GM23338 (cell line): ENCODE measurements at regions not wholly inside any gene's neighbourhood (a gene's known extent, or its start where the extent isn't known, plus 50 kb on each side); places are given as distances from the start of the nearest gene placed in this dataset.

Experiments used
- ATAC-seq: fragments of 200-7000 bp; cut with Tn5 transposase; 3 replicates; pipeline ENCODE4 v1.9.1; 2020
- DNase-seq: peaks from one replicate; pipeline ENCODE4 v3.0.0-alpha.2; 2015; ENCODE audit warnings: low spot score
- H2AFZ ChIP-seq: fragments of 200-600 bp; sonication (generic); 2 replicates; pipeline ENCODE4 v1.8.0; 2016; ENCODE audit warnings: antibody characterized with exemption, mild to moderate bottlenecking, moderate library complexity
- H3F3A ChIP-seq: fragments of 200-600 bp; sonication (generic); replicated peaks from 2 replicates; pipeline ENCODE4 v1.8.0; 2017; ENCODE audit warnings: antibody characterized with exemption, mixed run types, low read depth
- H3K27ac ChIP-seq: fragments of 200-600 bp; sonication (generic); 2 replicates; pipeline ENCODE4 v1.6.1; 2016; ENCODE audit warnings: low read depth
- H3K27me3 ChIP-seq: fragments of 200-600 bp; sonication (generic); 2 replicates; pipeline ENCODE4 v1.8.0; 2016; ENCODE audit warnings: mild to moderate bottlenecking, mixed run types, moderate library complexity; ENCODE audit not compliant: insufficient read depth
- H3K36me3 ChIP-seq: fragments of 200-600 bp; sonication (generic); 2 replicates; pipeline ENCODE4 v1.8.0; 2016; ENCODE audit warnings: mild to moderate bottlenecking; ENCODE audit not compliant: insufficient read depth
- H3K4me1 ChIP-seq: fragments of 200-600 bp; sonication (generic); 2 replicates; pipeline ENCODE4 v1.8.0; 2016; ENCODE audit warnings: mild to moderate bottlenecking, moderate library complexity; ENCODE audit not compliant: insufficient read depth
- H3K4me2 ChIP-seq: fragments of 200-600 bp; sonication (generic); 2 replicates; pipeline ENCODE4 v1.7.1; 2017; ENCODE audit warnings: mixed run types
- H3K4me3 ChIP-seq: fragments of 200-600 bp; sonication (generic); 2 replicates; pipeline ENCODE4 v1.6.1; 2016; ENCODE audit warnings: mixed run types
- H3K79me2 ChIP-seq: fragments of 200-600 bp; sonication (generic); replicated peaks from 2 replicates; pipeline ENCODE4 v1.8.0; 2017; ENCODE audit warnings: mild to moderate bottlenecking; ENCODE audit not compliant: insufficient read depth
- H3K9me2 ChIP-seq: fragments of 200-600 bp; sonication (generic); 2 replicates; pipeline ENCODE4 v1.8.0; 2017; ENCODE audit not compliant: insufficient read depth
- H4K20me1 ChIP-seq: fragments of 200-600 bp; sonication (generic); replicated peaks from 2 replicates; pipeline ENCODE4 v1.8.0; 2017; ENCODE audit warnings: mild to moderate bottlenecking; ENCODE audit not compliant: insufficient read depth
- H3K27ac Mint-ChIP-seq: 2 replicates; pipeline ENCODE4 v1.8.0; 2020; ENCODE audit warnings: inconsistent platforms, mild to moderate bottlenecking, moderate library complexity, mixed read lengths
- H3K27me3 Mint-ChIP-seq: 3 replicates; pipeline ENCODE4 v1.8.0; 2022; ENCODE audit warnings: low read depth, mild to moderate bottlenecking, moderate library complexity, mixed read lengths, inconsistent platforms; ENCODE audit not compliant: insufficient read depth, poor library complexity
- H3K36me3 Mint-ChIP-seq: 3 replicates; pipeline ENCODE4 v1.8.0; 2021; ENCODE audit warnings: low read depth, mild to moderate bottlenecking, inconsistent platforms, moderate library complexity, mixed read lengths
- H3K4me1 Mint-ChIP-seq: 3 replicates; pipeline ENCODE4 v1.8.0; 2020; ENCODE audit warnings: mild to moderate bottlenecking, inconsistent platforms, mixed read lengths
- H3K4me3 Mint-ChIP-seq: 3 replicates; pipeline ENCODE4 v1.8.0; 2021; ENCODE audit warnings: moderate library complexity, mild to moderate bottlenecking, inconsistent platforms, mixed read lengths
- H3K9me3 Mint-ChIP-seq: 3 replicates; pipeline ENCODE4 v1.8.0; 2020; ENCODE audit warnings: moderate library complexity, mild to moderate bottlenecking, inconsistent platforms, mixed read lengths
- CREB1 ChIP-seq: fragments of 250-450 bp; sonication (Bioruptor Pico); IDR thresholded peaks from 2 replicates; pipeline ENCODE4 v1.5.0; 2020; ENCODE audit warnings: low read depth, mild to moderate bottlenecking, moderate library complexity
- CTCF ChIP-seq, 2 experiments: fragments of 200-600 bp in 1 of 2; sonication (generic) in 1 of 2; conservative IDR thresholded peaks; 2 replicates each; pipeline versions ENCODE4 v1.5.1 to v1.6.1; 2016 to 2017; ENCODE audit warnings: antibody characterized with exemption in 2 of 2, low read depth in 2 of 2, mild to moderate bottlenecking in 2 of 2, moderate library complexity in 1 of 2
- ETS1 ChIP-seq: IDR thresholded peaks from 2 replicates; pipeline ENCODE4 v1.6.1; 2016; ENCODE audit warnings: antibody characterized with exemption
- EZH2 ChIP-seq: fragments of 200-600 bp; sonication (generic); IDR thresholded peaks from one replicate; pipeline ENCODE4 v1.8.0; 2017; ENCODE audit warnings: antibody characterized with exemption, mild to moderate bottlenecking, low read depth; ENCODE audit not compliant: unreplicated experiment
- EZH2phosphoT487 ChIP-seq: fragments of 200-600 bp; sonication (generic); IDR thresholded peaks from one replicate; pipeline ENCODE4 v1.8.1; 2018; ENCODE audit warnings: antibody characterized with exemption; ENCODE audit not compliant: unreplicated experiment
- JUNB ChIP-seq: IDR thresholded peaks from one replicate; pipeline ENCODE4 v1.6.1; 2016; ENCODE audit warnings: antibody characterized with exemption; ENCODE audit not compliant: unreplicated experiment
- NANOG ChIP-seq: IDR thresholded peaks from 2 replicates; pipeline ENCODE4 v1.6.1; 2016; ENCODE audit warnings: antibody characterized with exemption, borderline replicate concordance
- POLR2AphosphoS5 ChIP-seq: IDR thresholded peaks from 2 replicates; pipeline ENCODE4 v1.6.1; 2016; ENCODE audit warnings: antibody characterized with exemption, low read depth
- REST ChIP-seq: IDR thresholded peaks from one replicate; pipeline ENCODE4 v1.6.1; 2018; ENCODE audit warnings: antibody characterized with exemption; ENCODE audit not compliant: unreplicated experiment
- STAT1 ChIP-seq: IDR thresholded peaks from one replicate; pipeline ENCODE4 v1.6.1; 2016; ENCODE audit warnings: antibody characterized with exemption; ENCODE audit not compliant: unreplicated experiment
- ZNF114 ChIP-seq: fragments of 250-450 bp; sonication (Bioruptor Pico); IDR thresholded peaks from 2 replicates; pipeline ENCODE4 v1.5.0; 2020; ENCODE audit warnings: mild to moderate bottlenecking, moderate library complexity
- ZNF331 ChIP-seq: fragments of 250-450 bp; sonication (Bioruptor Pico); IDR thresholded peaks from 2 replicates; pipeline ENCODE4 v1.5.0; 2020; ENCODE audit warnings: low read depth, mild to moderate bottlenecking, moderate library complexity

- no peak for TF ChIP-seq REST
Measured at GRCh38 chr1:36739703-36740289, 257.1 kb upstream of the CSF3R start (continued).

- peaks cover 11% of the 10 kb centered on the region for H3K27me3 Mint-ChIP-seq
- no peak for ATAC-seq
- Histone ChIP-seq H3K79me2 (no peaks in the 10 kb centered on the region), H3K4me3 (no peak overlapping the region), H3K36me3 (no peaks in the 10 kb centered on the region), H3K27ac (no peak overlapping the region), H3K27me3 (no peaks in the 10 kb centered on the region), H4K20me1 (no peaks in the 10 kb centered on the region), H3K4me1 (peaks cover 4% of the 10 kb centered on the region; the same call in 1 of the 2 replicates), H3F3A (no peaks in the 10 kb centered on the region), H3K4me2 (no peak overlapping the region), H2AFZ (no peak overlapping the region), H3K9me2 (peaks cover 9% of the 10 kb centered on the region; the same call in 1 of the 2 replicates)
- no peaks in the 10 kb centered on the region for H3K36me3 Mint-ChIP-seq
- DNase-seq, result no peak
- peaks cover 3% of the 10 kb centered on the region; the same call in 1 of the 3 replicates for H3K9me3 Mint-ChIP-seq
- peaks cover 22% of the 10 kb centered on the region for H3K4me1 Mint-ChIP-seq
- H3K4me3 Mint-ChIP-seq, result no peak overlapping the region
- H3K27ac Mint-ChIP-seq, result no peak overlapping the region
- TF ChIP-seq STAT1 (no peak), REST (no peak), ZNF331 (CRISPR knock-in tag) (no peak), EZH2phosphoT487 (no peak), CTCF (conservative IDR thresholded peaks at IDR 0.05; ENCODE audit: low read depth in 2 of 2) (no peak), JUNB (no peak), POLR2AphosphoS5 (no peak), CREB1 (no peak), NANOG (no peak), ZNF114 (no peak), ETS1 (no peak), EZH2 (no peak)
Measured at GRCh38 chr1:36738245-36738644, 255.5 kb upstream of the CSF3R start.
